MCF 10A (cell line): ENCODE measurements at regions not wholly inside any gene's neighbourhood (a gene's known extent, or its start where the extent isn't known, plus 50 kb on each side); places are given as distances from the start of the nearest gene placed in this dataset.

Source experiments
- BruUV-seq: library from RNA; stranded (reverse); fragments of 400-500 nt; replicated peaks from 2 replicates; lab custom pipeline; 2021; lab: Mats Ljungman, UMichigan
- CTCF ChIA-PET: fragments of 300-600 bp; sonication (Branson Sonifier 250); formaldehyde crosslinking; extraction: SDS; loops from one replicate; lab custom pipeline; 2021; ENCODE audit warnings: antibody characterized with exemption, inconsistent platforms; lab: Yijun Ruan, JAX
- POLR2A ChIA-PET: fragments of 300-600, 350-650 bp; sonication (Branson Sonifier 250); formaldehyde crosslinking; extraction: SDS; loops from one replicate; lab custom pipeline; 2020; ENCODE audit warnings: antibody characterized with exemption, inconsistent platforms; lab: Yijun Ruan, JAX
- DNase-seq: peaks from one replicate; pipeline ENCODE4 v3.0.0-alpha.2; 2018; ENCODE audit not compliant: unreplicated experiment
- H3K27ac Mint-ChIP-seq: one replicate; pipeline ENCODE4 v1.8.0; 2022; ENCODE audit warnings: mild to moderate bottlenecking, low read depth, mixed read lengths; ENCODE audit not compliant: unreplicated experiment
- H3K27me3 Mint-ChIP-seq: one replicate; pipeline ENCODE4 v1.8.0; 2022; ENCODE audit warnings: mixed read lengths; ENCODE audit not compliant: insufficient read depth, unreplicated experiment
- H3K36me3 Mint-ChIP-seq: one replicate; pipeline ENCODE4 v1.8.0; 2022; ENCODE audit warnings: mild to moderate bottlenecking, moderate library complexity, mixed read lengths; ENCODE audit not compliant: insufficient read depth, unreplicated experiment
- H3K4me1 Mint-ChIP-seq: one replicate; pipeline ENCODE4 v1.8.0; 2022; ENCODE audit warnings: mixed read lengths; ENCODE audit not compliant: insufficient read depth, unreplicated experiment
- H3K4me3 Mint-ChIP-seq: one replicate; pipeline ENCODE4 v1.8.0; 2022; ENCODE audit warnings: mild to moderate bottlenecking, moderate library complexity, mixed read lengths; ENCODE audit not compliant: unreplicated experiment
- H3K9me3 Mint-ChIP-seq: one replicate; pipeline ENCODE4 v1.8.0; 2022; ENCODE audit warnings: mixed read lengths; ENCODE audit not compliant: unreplicated experiment
- intact Hi-C: fragments of 100-400 bp; cut with micrococcal nuclease; formaldehyde crosslinking; loops from 2 replicates; pipeline ENCODE4 v1.14.1; 2022
- TF ChIP-seq, protein P1 (sequence below): fragments of 200-600 bp; IDR thresholded peaks from one replicate; pipeline ENCODE4 v1.8.0; 2022; ENCODE audit warnings: antibody characterized with exemption, mild to moderate bottlenecking; ENCODE audit not compliant: unreplicated experiment

- Mint-ChIP-seq H3K27me3 (no peaks in the 10 kb centered on the region), H3K27ac (no peak overlapping the region), H3K4me1 (no peaks in the 10 kb centered on the region), H3K4me3 (no peak overlapping the region), H3K9me3 (peaks cover 69% of the 10 kb centered on the region), H3K36me3 (no peaks in the 10 kb centered on the region)
- TF ChIP-seq, protein P1, sequence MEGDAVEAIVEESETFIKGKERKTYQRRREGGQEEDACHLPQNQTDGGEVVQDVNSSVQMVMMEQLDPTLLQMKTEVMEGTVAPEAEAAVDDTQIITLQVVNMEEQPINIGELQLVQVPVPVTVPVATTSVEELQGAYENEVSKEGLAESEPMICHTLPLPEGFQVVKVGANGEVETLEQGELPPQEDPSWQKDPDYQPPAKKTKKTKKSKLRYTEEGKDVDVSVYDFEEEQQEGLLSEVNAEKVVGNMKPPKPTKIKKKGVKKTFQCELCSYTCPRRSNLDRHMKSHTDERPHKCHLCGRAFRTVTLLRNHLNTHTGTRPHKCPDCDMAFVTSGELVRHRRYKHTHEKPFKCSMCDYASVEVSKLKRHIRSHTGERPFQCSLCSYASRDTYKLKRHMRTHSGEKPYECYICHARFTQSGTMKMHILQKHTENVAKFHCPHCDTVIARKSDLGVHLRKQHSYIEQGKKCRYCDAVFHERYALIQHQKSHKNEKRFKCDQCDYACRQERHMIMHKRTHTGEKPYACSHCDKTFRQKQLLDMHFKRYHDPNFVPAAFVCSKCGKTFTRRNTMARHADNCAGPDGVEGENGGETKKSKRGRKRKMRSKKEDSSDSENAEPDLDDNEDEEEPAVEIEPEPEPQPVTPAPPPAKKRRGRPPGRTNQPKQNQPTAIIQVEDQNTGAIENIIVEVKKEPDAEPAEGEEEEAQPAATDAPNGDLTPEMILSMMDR = no peak
- ChIA-PET POLR2A (no interaction called here), CTCF (interaction anchor here (0.5 kb wide), 1 partner anchor 803 kb away, joined by 4 read pairs; no protein-coding TSS in a partner anchor)
- DNase-seq = no peak
- intact Hi-C loops = no loop called here
- BruUV-seq = no TSS peak
Measured at GRCh38 chr22:47929646-47930185, 1167.3 kb downstream of the TBC1D22A start.

- H3K4me1 Mint-ChIP-seq = no peaks in the 10 kb centered on the region
- H3K4me3 Mint-ChIP-seq = no peak overlapping the region
- intact Hi-C loops = no loop called here
- POLR2A ChIA-PET = no interaction called here
- H3K27ac Mint-ChIP-seq = no peak overlapping the region
- TF ChIP-seq, protein P1 = no peak
- no peak for DNase-seq
- peaks cover 62% of the 10 kb centered on the region for H3K9me3 Mint-ChIP-seq
- H3K36me3 Mint-ChIP-seq = no peaks in the 10 kb centered on the region
- BruUV-seq = no TSS peak
- H3K27me3 Mint-ChIP-seq = no peaks in the 10 kb centered on the region
- CTCF ChIA-PET = no interaction called here
Measured at GRCh38 chr22:47929073-47929472, 1166.6 kb downstream of the TBC1D22A start.

DNA sequence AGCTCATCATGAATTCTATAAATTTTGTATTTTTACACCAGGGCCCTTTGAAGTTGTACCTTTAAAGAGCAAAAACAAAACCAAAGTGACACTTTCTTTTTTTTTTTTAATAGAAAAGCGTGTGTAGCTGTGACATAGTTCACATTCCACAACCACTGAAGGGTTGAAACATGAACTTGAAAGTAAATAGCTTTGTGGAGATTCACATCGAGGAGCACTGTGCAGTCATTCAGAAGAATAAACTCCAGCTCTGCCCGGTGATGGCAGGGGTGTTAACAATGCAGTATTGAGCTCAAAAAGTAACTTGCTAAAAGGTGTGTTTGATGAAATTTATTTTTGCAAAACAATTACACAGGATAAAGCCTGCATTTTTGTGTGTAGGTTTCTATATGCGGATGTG, 1166.2 kb downstream of the TBC1D22A start:
- ChIA-PET CTCF (no interaction called here), POLR2A (no interaction called here)
- TF ChIP-seq, protein P1 = no peak
- no peak overlapping the region for H3K4me3 Mint-ChIP-seq
- intact Hi-C loops = no loop called here
- no peaks in the 10 kb centered on the region for H3K4me1 Mint-ChIP-seq
- no peaks in the 10 kb centered on the region for H3K27me3 Mint-ChIP-seq
- H3K9me3 Mint-ChIP-seq = peaks cover 62% of the 10 kb centered on the region
- no peak for DNase-seq
- no peak overlapping the region for H3K27ac Mint-ChIP-seq
- H3K36me3 Mint-ChIP-seq = no peaks in the 10 kb centered on the region
- BruUV-seq = no TSS peak

GRCh38 chr22:47927648-47928210, 1165.3 kb downstream of the TBC1D22A start:
- no peak for DNase-seq
- intact Hi-C loops = no loop called here
- Mint-ChIP-seq H3K9me3 (peaks cover 60% of the 10 kb centered on the region), H3K4me3 (no peak overlapping the region), H3K27ac (no peak overlapping the region), H3K27me3 (no peaks in the 10 kb centered on the region), H3K4me1 (no peaks in the 10 kb centered on the region), H3K36me3 (no peaks in the 10 kb centered on the region)
- POLR2A ChIA-PET = no interaction called here
- TF ChIP-seq, protein P1 = no peak
- BruUV-seq = no TSS peak
- CTCF ChIA-PET = no interaction called here
